A549 (cell line): ENCODE measurements at regions not wholly inside any gene's neighbourhood (a gene's known extent, or its start where the extent isn't known, plus 50 kb on each side); places are given as distances from the start of the nearest gene placed in this dataset.

Experiments
- ATAC-seq, 2 experiments: fragments of 200-7000 bp in 1 of 2; fragments of >200 bp in 1 of 2; cut with Nextera tagmentation in 1 of 2; cut with Tn5 transposase in 1 of 2; 3 replicates each; pipeline versions ENCODE4 v1.8.0 to v1.9.1; 2018 to 2020; ENCODE audit warnings: mild to moderate bottlenecking in 1 of 2, moderate library complexity in 1 of 2
- CTCF ChIA-PET: fragments of 300-600 bp; sonication (Branson Sonifier 250); formaldehyde crosslinking; extraction: SDS; loops from one replicate; lab custom pipeline; 2021; ENCODE audit warnings: antibody characterized with exemption, inconsistent platforms; lab: Yijun Ruan, JAX
- POLR2A ChIA-PET: fragments of 350-600 bp; formaldehyde crosslinking; extraction: SDS; loops from one replicate; lab custom pipeline; 2021; ENCODE audit warnings: antibody characterized with exemption, inconsistent platforms; lab: Yijun Ruan, JAX
- DNase-seq, 2 experiments: peaks; one replicate each; pipeline versions ENCODE4 v3.0.0 to v3.0.0-alpha.2; 2011 to 2016; ENCODE audit warnings: low read depth in 1 of 2, low spot score in 1 of 2
- FAIRE-seq: peaks from 2 replicates; lab custom pipeline; 2011; peaks lifted over from hg19 to GRCh38; lab: Jason Lieb, UNC
- H3K27ac ChIP-seq, 2 experiments: fragments of >200 bp; sonication (Bioruptor Twin); formaldehyde crosslinking; 3 replicates each; pipeline ENCODE4 v1.5.1; 2016 to 2017
- H3K4me1 ChIP-seq: fragments of >200 bp; sonication (Bioruptor Twin); formaldehyde crosslinking; 3 replicates; pipeline ENCODE4 v1.6.1; 2016
- H3K4me2 ChIP-seq: fragments of >200 bp; sonication (Bioruptor Twin); formaldehyde crosslinking; 3 replicates; pipeline ENCODE4 v1.6.1; 2016
- H3K4me3 ChIP-seq: fragments of >200 bp; sonication (Bioruptor Twin); formaldehyde crosslinking; 3 replicates; pipeline ENCODE4 v1.5.1; 2016
- H3K9me3 ChIP-seq: fragments of >200 bp; sonication (Bioruptor Twin); formaldehyde crosslinking; 3 replicates; pipeline ENCODE4 v1.6.1; 2016
- BCL3 ChIP-seq: fragments of >200 bp; sonication (Bioruptor Twin); formaldehyde crosslinking; IDR thresholded peaks from 3 replicates; pipeline ENCODE4 v1.6.1; 2016
- BHLHE40 ChIP-seq: IDR thresholded peaks from 2 replicates; pipeline ENCODE4 v1.6.1; 2012; ENCODE audit warnings: low read depth, low read length, inconsistent platforms
- CBX8 ChIP-seq: fragments of 200-600 bp; sonication (generic); IDR thresholded peaks from 2 replicates; pipeline ENCODE4 v1.6.1; 2016
- CHD2 ChIP-seq: fragments of 150-350 bp; IDR thresholded peaks from 2 replicates; pipeline ENCODE4 v1.6.1; 2014; ENCODE audit warnings: low read length; ENCODE audit not compliant: partially characterized antibody
- CHD4 ChIP-seq: fragments of 200-600 bp; sonication (generic); IDR thresholded peaks from 2 replicates; pipeline ENCODE4 v1.6.1; 2016; ENCODE audit warnings: antibody characterized with exemption, mild to moderate bottlenecking, borderline replicate concordance
- E2F6 ChIP-seq: IDR thresholded peaks from 2 replicates; pipeline ENCODE4 v1.6.1; 2012; ENCODE audit warnings: low read depth, borderline replicate concordance
- EHF ChIP-seq: fragments of 250-450 bp; sonication (Bioruptor Pico); IDR thresholded peaks from 2 replicates; pipeline ENCODE4 v1.5.0; 2020; ENCODE audit warnings: mild to moderate bottlenecking
- ESRRA ChIP-seq: fragments of 150-350 bp; IDR thresholded peaks from 2 replicates; pipeline ENCODE4 v1.6.1; 2014; ENCODE audit warnings: mild to moderate bottlenecking, low read length, borderline replicate concordance
- FOSB ChIP-seq: fragments of 250-450 bp; sonication (Bioruptor Pico); IDR thresholded peaks from 2 replicates; pipeline ENCODE4 v1.5.0; 2020; ENCODE audit warnings: mild to moderate bottlenecking, moderate library complexity
- FOSL2 ChIP-seq, 2 experiments: fragments of 450-650 bp in 1 of 2; fragments of >200 bp in 1 of 2; sonication (Bioruptor Twin) in 1 of 2; formaldehyde crosslinking; IDR thresholded peaks; 2 replicates each; pipeline versions ENCODE4 v1.5.0 to v1.6.1; 2016 to 2020; ENCODE audit warnings: mild to moderate bottlenecking in 1 of 2, moderate library complexity in 1 of 2
- FOXS1 ChIP-seq: fragments of 250-450 bp; sonication (Bioruptor Pico); IDR thresholded peaks from 2 replicates; pipeline ENCODE4 v1.5.0; 2020; ENCODE audit warnings: mild to moderate bottlenecking, moderate library complexity
- GATA3 ChIP-seq: IDR thresholded peaks from 2 replicates; pipeline ENCODE4 v1.6.1; 2012; ENCODE audit warnings: borderline replicate concordance
- HDAC2 ChIP-seq: fragments of 200-600 bp; sonication (generic); IDR thresholded peaks from 2 replicates; pipeline ENCODE4 v1.6.1; 2016
- HOXB13 ChIP-seq: fragments of 250-450 bp; sonication (Bioruptor Pico); IDR thresholded peaks from 2 replicates; pipeline ENCODE4 v1.5.0; 2020; ENCODE audit warnings: low read depth, mild to moderate bottlenecking, moderate library complexity
- KDM5A ChIP-seq: fragments of 200-600 bp; sonication (generic); IDR thresholded peaks from 2 replicates; pipeline ENCODE4 v1.6.1; 2016; ENCODE audit warnings: antibody characterized with exemption, mild to moderate bottlenecking
- NFE2L2 ChIP-seq: fragments of 150-350 bp; conservative IDR thresholded peaks from 2 replicates; pipeline ENCODE4 v1.6.1; 2014; ENCODE audit warnings: low read length
- PHF8 ChIP-seq: fragments of 200-600 bp; sonication (generic); IDR thresholded peaks from 2 replicates; pipeline ENCODE4 v1.6.1; 2016; ENCODE audit warnings: low read depth, mild to moderate bottlenecking, antibody characterized with exemption, moderate library complexity, borderline replicate concordance
- RAD21 ChIP-seq, 2 experiments: fragments of >200 bp in 1 of 2; sonication (Bioruptor Twin) in 1 of 2; formaldehyde crosslinking in 1 of 2; IDR thresholded peaks in 1 of 2; conservative IDR thresholded peaks in 1 of 2; 2 replicates in 1 of 2; 3 replicates in 1 of 2; pipeline ENCODE4 v1.6.1; 2012 to 2018; ENCODE audit warnings: inconsistent platforms in 1 of 2
- RARB ChIP-seq: fragments of 250-450 bp; sonication (Bioruptor Pico); IDR thresholded peaks from 2 replicates; pipeline ENCODE4 v1.8.0; 2021; ENCODE audit warnings: mild to moderate bottlenecking, moderate library complexity
- REST ChIP-seq: fragments of 200-600 bp; sonication (generic); IDR thresholded peaks from 2 replicates; pipeline ENCODE4 v1.6.1; 2016; ENCODE audit warnings: antibody characterized with exemption, mild to moderate bottlenecking, moderate library complexity
- RNF2 ChIP-seq: fragments of 200-600 bp; sonication (generic); IDR thresholded peaks from 2 replicates; pipeline ENCODE4 v1.6.1; 2016; ENCODE audit warnings: low read depth, mild to moderate bottlenecking, antibody characterized with exemption, moderate library complexity, borderline replicate concordance
- SMC3 ChIP-seq: fragments of >200 bp; sonication (Bioruptor Twin); formaldehyde crosslinking; IDR thresholded peaks from 3 replicates; pipeline ENCODE4 v1.6.1; 2018; ENCODE audit warnings: inconsistent platforms
- SREBF2 ChIP-seq: fragments of 450-650 bp; IDR thresholded peaks from 2 replicates; pipeline ENCODE4 v1.6.1; 2014; ENCODE audit warnings: mild to moderate bottlenecking, moderate library complexity
- TP53 ChIP-seq: fragments of 250-450 bp; sonication (Bioruptor Pico); IDR thresholded peaks from 2 replicates; pipeline ENCODE4 v1.5.0; 2021; ENCODE audit warnings: mild to moderate bottlenecking, moderate library complexity
- ZC3H11A ChIP-seq: fragments of 450-650 bp; IDR thresholded peaks from 2 replicates; pipeline ENCODE4 v1.6.1; 2014; ENCODE audit warnings: antibody characterized with exemption, mild to moderate bottlenecking
- ZFP36 ChIP-seq: fragments of 450-650 bp; IDR thresholded peaks from 2 replicates; pipeline ENCODE4 v1.6.1; 2014; ENCODE audit warnings: borderline replicate concordance; ENCODE audit not compliant: partially characterized antibody
- WGBS: methylation state at CpG from one replicate; pipeline ENCODE4 v1.1.6; 2017; ENCODE audit errors: missing lambda C conversion rate; 5-methylcytosine and 5-hydroxymethylcytosine counted together
- TF ChIP-seq, protein P1 (sequence below): fragments of 450-650 bp; IDR thresholded peaks from 2 replicates; pipeline ENCODE4 v1.6.1; 2014; ENCODE audit warnings: antibody characterized with exemption
- TF ChIP-seq, protein P2 (sequence below): fragments of >200 bp; sonication (Bioruptor Twin); formaldehyde crosslinking; IDR thresholded peaks from 2 replicates; pipeline ENCODE4 v1.6.1; 2016
- TF ChIP-seq, protein P3 (sequence below): fragments of 150-350 bp; IDR thresholded peaks from 2 replicates; pipeline ENCODE4 v1.6.1; 2014; ENCODE audit warnings: low read depth, mild to moderate bottlenecking, low read length
- TF ChIP-seq, protein P4 (sequence below): fragments of 250-450 bp; sonication (Bioruptor Pico); IDR thresholded peaks from 2 replicates; pipeline ENCODE4 v1.5.0; 2020; ENCODE audit warnings: low read depth, mild to moderate bottlenecking, moderate library complexity

- ChIA-PET POLR2A (no interaction called here), CTCF (no interaction called here)
- FAIRE-seq (no peak), ATAC-seq (no peak), DNase-seq (no peak)
- H3K4me2 ChIP-seq, result no peak overlapping the region
- H3K27ac ChIP-seq, result no peak overlapping the region
- H3K4me1 ChIP-seq, result no peaks in the 10 kb centered on the region
- no peak overlapping the region for H3K4me3 ChIP-seq
- TF ChIP-seq BHLHE40, result no peak
- TF ChIP-seq ZC3H11A, result no peak
- no peak for TF ChIP-seq ZFP36
- no peak for TF ChIP-seq SMC3
- TF ChIP-seq, protein P1, sequence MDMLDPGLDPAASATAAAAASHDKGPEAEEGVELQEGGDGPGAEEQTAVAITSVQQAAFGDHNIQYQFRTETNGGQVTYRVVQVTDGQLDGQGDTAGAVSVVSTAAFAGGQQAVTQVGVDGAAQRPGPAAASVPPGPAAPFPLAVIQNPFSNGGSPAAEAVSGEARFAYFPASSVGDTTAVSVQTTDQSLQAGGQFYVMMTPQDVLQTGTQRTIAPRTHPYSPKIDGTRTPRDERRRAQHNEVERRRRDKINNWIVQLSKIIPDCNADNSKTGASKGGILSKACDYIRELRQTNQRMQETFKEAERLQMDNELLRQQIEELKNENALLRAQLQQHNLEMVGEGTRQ, result no peak
- TF ChIP-seq HOXB13 (CRISPR knock-in tag), result no peak
- TF ChIP-seq NFE2L2, result no peak
- TF ChIP-seq RAD21 (conservative IDR thresholded peaks at IDR 0.05 in 1 of 2, IDR thresholded peaks at IDR 0.05 in 1 of 2), result no peak
- no peak for TF ChIP-seq E2F6
- TF ChIP-seq RNF2, result no peak
- TF ChIP-seq EHF (CRISPR knock-in tag), result no peak
- no peak for TF ChIP-seq FOXS1 (CRISPR knock-in tag)
- TF ChIP-seq BCL3, result no peak
- TF ChIP-seq, protein P2, sequence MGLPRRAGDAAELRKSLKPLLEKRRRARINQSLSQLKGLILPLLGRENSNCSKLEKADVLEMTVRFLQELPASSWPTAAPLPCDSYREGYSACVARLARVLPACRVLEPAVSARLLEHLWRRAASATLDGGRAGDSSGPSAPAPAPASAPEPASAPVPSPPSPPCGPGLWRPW, result no peak
- no peak for TF ChIP-seq TP53 (CRISPR knock-in tag)
- no peak for TF ChIP-seq SREBF2
- TF ChIP-seq FOSB (CRISPR knock-in tag), result no peak
- WGBS, result 36% methylated on average over 3 of the region's 3 CpGs
- no peaks in the 10 kb centered on the region for H3K9me3 ChIP-seq
Observed at GRCh38 chr5:165720901-165721300, 2215.5 kb downstream of the MAT2B start.

DNA sequence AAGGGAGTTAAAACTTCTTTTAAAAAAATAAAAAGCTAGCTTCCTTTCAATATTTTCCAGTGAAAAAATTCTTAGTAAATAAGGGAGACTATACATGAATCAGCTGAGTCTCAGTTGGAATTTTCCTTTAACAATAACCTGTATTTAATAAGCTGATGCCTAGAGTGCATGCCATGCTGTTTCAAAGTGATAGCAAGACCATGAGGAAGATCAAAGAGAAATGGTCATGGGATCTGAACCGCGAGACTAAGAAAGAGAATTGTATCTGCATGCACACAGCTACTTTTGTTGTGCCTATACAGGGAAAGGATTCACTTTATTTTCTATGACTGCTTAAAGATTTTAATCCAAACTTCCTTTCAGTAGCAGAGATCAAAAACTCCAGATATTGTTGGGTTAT, 2217.0 kb downstream of the MAT2B start:
- no peaks in the 10 kb centered on the region for H3K9me3 ChIP-seq
- POLR2A ChIA-PET, result no interaction called here
- DNase-seq (no peak), FAIRE-seq (no peak), ATAC-seq (no peak)
- no peak overlapping the region for H3K4me2 ChIP-seq
- H3K4me1 ChIP-seq, result no peaks in the 10 kb centered on the region
- CTCF ChIA-PET, result no interaction called here
- H3K4me3 ChIP-seq, result no peak overlapping the region
- no peak overlapping the region for H3K27ac ChIP-seq
- no peak for TF ChIP-seq BHLHE40
- no peak for TF ChIP-seq REST
- no peak for TF ChIP-seq CHD2
- no peak for TF ChIP-seq CBX8
- TF ChIP-seq PHF8, result no peak
- TF ChIP-seq, protein P3, sequence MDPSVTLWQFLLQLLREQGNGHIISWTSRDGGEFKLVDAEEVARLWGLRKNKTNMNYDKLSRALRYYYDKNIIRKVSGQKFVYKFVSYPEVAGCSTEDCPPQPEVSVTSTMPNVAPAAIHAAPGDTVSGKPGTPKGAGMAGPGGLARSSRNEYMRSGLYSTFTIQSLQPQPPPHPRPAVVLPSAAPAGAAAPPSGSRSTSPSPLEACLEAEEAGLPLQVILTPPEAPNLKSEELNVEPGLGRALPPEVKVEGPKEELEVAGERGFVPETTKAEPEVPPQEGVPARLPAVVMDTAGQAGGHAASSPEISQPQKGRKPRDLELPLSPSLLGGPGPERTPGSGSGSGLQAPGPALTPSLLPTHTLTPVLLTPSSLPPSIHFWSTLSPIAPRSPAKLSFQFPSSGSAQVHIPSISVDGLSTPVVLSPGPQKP, result no peak
- TF ChIP-seq, protein P4, sequence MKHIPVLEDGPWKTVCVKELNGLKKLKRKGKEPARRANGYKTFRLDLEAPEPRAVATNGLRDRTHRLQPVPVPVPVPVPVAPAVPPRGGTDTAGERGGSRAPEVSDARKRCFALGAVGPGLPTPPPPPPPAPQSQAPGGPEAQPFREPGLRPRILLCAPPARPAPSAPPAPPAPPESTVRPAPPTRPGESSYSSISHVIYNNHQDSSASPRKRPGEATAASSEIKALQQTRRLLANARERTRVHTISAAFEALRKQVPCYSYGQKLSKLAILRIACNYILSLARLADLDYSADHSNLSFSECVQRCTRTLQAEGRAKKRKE (CRISPR knock-in tag), result no peak
- TF ChIP-seq GATA3, result no peak
- no peak for TF ChIP-seq ESRRA
- no peak for TF ChIP-seq FOSL2 (IDR thresholded peaks at IDR 0.05)
- TF ChIP-seq FOSL2 (CRISPR knock-in tag; IDR thresholded peaks at IDR 0.05), result no peak
- TF ChIP-seq HDAC2, result no peak
- no peak for TF ChIP-seq CHD4
- no peak for TF ChIP-seq RARB (CRISPR knock-in tag)
- TF ChIP-seq KDM5A, result no peak
- 38% methylated on average over 2 of the region's 2 CpGs for WGBS
